Caki2 (cell line): ENCODE measurements at regions not wholly inside any gene's neighbourhood (a gene's known extent, or its start where the extent isn't known, plus 50 kb on each side); places are given as distances from the start of the nearest gene placed in this dataset.

ENCODE experiments used
- DNase-seq: peaks from one replicate; pipeline ENCODE4 v3.0.0-alpha.2; 2015; ENCODE audit warnings: low read depth
- in situ Hi-C: cut with HindIII; loops from 2 replicates; pipeline ENCODE4 v1.10.0; 2016; ENCODE audit warnings: low sequenced_read_pairs, low pct_unique_long_range_greater_than_20kb, mixed read lengths

GRCh38 chr13:83955011-83955410 is 72.7 kb upstream of the SLITRK1 start:
- DNase-seq: no peak

GRCh38 chr13:83953916-83954315 is 71.6 kb upstream of the SLITRK1 start:
- in situ Hi-C loops: no loop called here
- DNase-seq: no peak

More at GRCh38 chr13:83955011-83955410, 72.7 kb upstream of the SLITRK1 start:
- in situ Hi-C loops: no loop called here

- in situ Hi-C loops: no loop called here
- no peak for DNase-seq
Measured at GRCh38 chr13:83950293-83950692, 68.0 kb upstream of the SLITRK1 start.

- in situ Hi-C loops: no loop called here
- DNase-seq: no peak
Measured at GRCh38 chr13:83943530-83944279, 61.4 kb upstream of the SLITRK1 start.

- DNase-seq: no peak
- in situ Hi-C loops: no loop called here
Measured at GRCh38 chr13:83941701-83942335, 59.5 kb upstream of the SLITRK1 start.

GRCh38 chr13:83940742-83941141 is 58.5 kb upstream of the SLITRK1 start:
- in situ Hi-C loops: no loop called here
- DNase-seq: no peak

GRCh38 chr13:83937579-83937978 is 55.3 kb upstream of the SLITRK1 start:
- DNase-seq: no peak
- in situ Hi-C loops: no loop called here

- DNase-seq: no peak
- in situ Hi-C loops: no loop called here
Measured at GRCh38 chr13:83935566-83935965, 53.3 kb upstream of the SLITRK1 start.
